ENCODE measurements at regions not wholly inside any gene's neighbourhood (a gene's known extent, or its start where the extent isn't known, plus 50 kb on each side); places are given as distances from the start of the nearest gene placed in this dataset.

GRCh38 chr9:91154686-91155085 is 207.0 kb downstream of the AUH start:
- no peak for ATAC-seq (ENCODE audit: low read depth)
- Mint-ChIP-seq H3K4me3 (no peak overlapping the region), H3K27me3 (no peaks in the 10 kb centered on the region), H3K4me1 (peaks cover 54% of the 10 kb centered on the region), H3K36me3 (peaks cover 41% of the 10 kb centered on the region), H3K9me3 (peaks cover 8% of the 10 kb centered on the region), H3K27ac (peak overlapping the region; percentile 23)
- DNase-seq: no peak
- POLR2A ChIA-PET: interaction anchor here (5.6 kb wide), 1 partner anchor 10 kb away, joined by 56 read pairs; no protein-coding TSS in a partner anchor

- H3K27ac Mint-ChIP-seq: no peak overlapping the region
- H3K27me3 Mint-ChIP-seq: no peaks in the 10 kb centered on the region
- H3K9me3 Mint-ChIP-seq: peaks cover 8% of the 10 kb centered on the region
- H3K4me1 Mint-ChIP-seq: peaks cover 52% of the 10 kb centered on the region
- DNase-seq (no peak), ATAC-seq (ENCODE audit: low read depth) (no peak)
- H3K36me3 Mint-ChIP-seq: peaks cover 40% of the 10 kb centered on the region
- H3K4me3 Mint-ChIP-seq: no peak overlapping the region
- POLR2A ChIA-PET: interaction anchor here (5.6 kb wide), 1 partner anchor 9 kb away, joined by 56 read pairs; no protein-coding TSS in a partner anchor
Observed at GRCh38 chr9:91155181-91155580, 206.5 kb downstream of the AUH start.

DNA sequence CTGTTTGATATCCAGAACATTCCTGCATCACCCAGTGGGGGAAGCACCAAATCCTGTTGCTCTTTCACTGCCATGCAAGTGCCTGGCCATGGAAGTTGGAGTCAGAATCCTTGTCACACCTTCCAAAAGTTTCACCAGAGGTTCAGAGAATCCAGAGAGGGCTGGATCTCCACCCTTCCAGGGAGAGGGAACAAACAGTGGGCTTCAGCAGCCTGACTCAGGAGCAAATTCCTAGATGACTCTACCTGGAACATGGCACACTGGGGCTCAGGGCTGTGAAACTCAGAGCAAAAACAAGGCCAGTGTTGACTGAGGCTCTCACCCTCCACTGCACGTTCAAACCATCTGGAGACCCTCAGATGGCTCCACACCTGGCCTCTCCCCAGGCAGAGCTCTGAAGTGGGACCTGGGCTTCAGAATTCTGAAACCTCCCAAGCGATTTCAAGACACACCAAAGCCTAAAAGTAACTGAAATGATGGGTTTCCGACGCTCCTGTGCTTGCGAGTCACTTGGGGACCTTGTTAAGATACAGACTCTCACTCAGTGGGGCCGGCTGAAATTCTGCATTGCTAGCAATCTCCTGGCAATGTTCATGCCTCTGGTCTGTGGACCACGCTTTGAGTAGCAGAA is 205.9 kb downstream of the AUH start:
- peak overlapping the region; percentile 48 for H3K27ac Mint-ChIP-seq
- DNase-seq (no peak), ATAC-seq (ENCODE audit: low read depth) (no peak)
- no peak overlapping the region for H3K4me3 Mint-ChIP-seq
- H3K36me3 Mint-ChIP-seq: peaks cover 37% of the 10 kb centered on the region
- H3K27me3 Mint-ChIP-seq: no peaks in the 10 kb centered on the region
- peaks cover 8% of the 10 kb centered on the region for H3K9me3 Mint-ChIP-seq
- POLR2A ChIA-PET: interaction anchor here (0.5 kb wide), 1 partner anchor 41 kb away, joined by 3 read pairs; no protein-coding TSS in a partner anchor
- peaks cover 46% of the 10 kb centered on the region for H3K4me1 Mint-ChIP-seq

- POLR2A ChIA-PET: no interaction called here
- H3K27ac Mint-ChIP-seq: peak overlapping the region; percentile 61
- no peaks in the 10 kb centered on the region for H3K27me3 Mint-ChIP-seq
- H3K36me3 Mint-ChIP-seq: peaks cover 37% of the 10 kb centered on the region
- H3K9me3 Mint-ChIP-seq: peaks cover 8% of the 10 kb centered on the region
- H3K4me3 Mint-ChIP-seq: no peak overlapping the region
- H3K4me1 Mint-ChIP-seq: peaks cover 46% of the 10 kb centered on the region
- DNase-seq: no peak
- no peak for ATAC-seq (ENCODE audit: low read depth)
Observed at GRCh38 chr9:91156451-91157234, 205.1 kb downstream of the AUH start.

DNA sequence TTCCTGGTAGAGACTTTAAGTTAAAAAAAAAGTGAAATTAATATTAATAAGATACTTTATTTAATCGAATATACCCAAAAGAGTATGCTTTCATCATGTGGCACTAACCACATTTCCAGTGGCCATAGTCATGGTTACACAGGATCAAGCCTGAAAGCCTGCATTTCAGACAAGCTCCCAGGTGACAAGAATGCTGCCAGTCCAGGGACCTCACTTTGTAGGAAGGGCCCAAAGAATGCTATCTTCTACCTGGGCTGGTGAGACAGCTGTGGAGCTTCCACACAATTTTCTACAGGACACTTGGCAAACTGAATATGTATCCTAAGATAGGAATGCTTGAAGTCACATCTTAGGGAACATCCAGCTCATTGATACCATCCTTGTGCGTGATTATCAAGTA is 203.8 kb downstream of the AUH start:
- no peak for ATAC-seq (ENCODE audit: low read depth)
- Mint-ChIP-seq H3K27ac (no peak overlapping the region), H3K27me3 (no peaks in the 10 kb centered on the region), H3K9me3 (peaks cover 2% of the 10 kb centered on the region), H3K4me3 (no peak overlapping the region), H3K36me3 (peaks cover 30% of the 10 kb centered on the region), H3K4me1 (peaks cover 46% of the 10 kb centered on the region)
- no peak for DNase-seq
- POLR2A ChIA-PET: interaction anchor here (1.1 kb wide), 1 partner anchor 17 kb away, joined by 3 read pairs; no protein-coding TSS in a partner anchor

DNA sequence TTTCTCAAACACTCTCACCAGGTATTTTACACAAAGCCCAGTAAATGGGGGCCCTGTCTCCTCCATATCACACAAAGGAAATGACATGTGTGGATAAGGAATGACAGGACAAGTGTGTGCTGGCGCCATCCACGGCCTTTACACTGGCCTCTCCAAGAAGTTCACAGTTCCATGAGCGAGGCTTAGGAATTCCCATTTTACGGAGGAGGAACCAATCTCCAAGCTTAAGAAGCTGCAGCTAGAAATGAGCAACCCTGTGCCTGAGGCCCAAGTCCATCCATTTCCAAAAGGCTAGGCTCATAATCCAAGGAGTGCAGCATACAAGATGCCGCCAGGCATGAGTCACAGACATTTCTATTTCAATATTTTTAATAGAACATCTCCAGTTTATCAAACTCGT is 203.4 kb downstream of the AUH start:
- H3K27ac Mint-ChIP-seq: no peak overlapping the region
- peaks cover 1% of the 10 kb centered on the region for H3K9me3 Mint-ChIP-seq
- H3K4me1 Mint-ChIP-seq: peaks cover 49% of the 10 kb centered on the region
- POLR2A ChIA-PET: interaction anchor here (1.1 kb wide), 1 partner anchor 16 kb away, joined by 3 read pairs; no protein-coding TSS in a partner anchor
- no peaks in the 10 kb centered on the region for H3K27me3 Mint-ChIP-seq
- H3K36me3 Mint-ChIP-seq: peaks cover 26% of the 10 kb centered on the region
- ATAC-seq (ENCODE audit: low read depth) (no peak), DNase-seq (no peak)
- H3K4me3 Mint-ChIP-seq: no peak overlapping the region

DNA sequence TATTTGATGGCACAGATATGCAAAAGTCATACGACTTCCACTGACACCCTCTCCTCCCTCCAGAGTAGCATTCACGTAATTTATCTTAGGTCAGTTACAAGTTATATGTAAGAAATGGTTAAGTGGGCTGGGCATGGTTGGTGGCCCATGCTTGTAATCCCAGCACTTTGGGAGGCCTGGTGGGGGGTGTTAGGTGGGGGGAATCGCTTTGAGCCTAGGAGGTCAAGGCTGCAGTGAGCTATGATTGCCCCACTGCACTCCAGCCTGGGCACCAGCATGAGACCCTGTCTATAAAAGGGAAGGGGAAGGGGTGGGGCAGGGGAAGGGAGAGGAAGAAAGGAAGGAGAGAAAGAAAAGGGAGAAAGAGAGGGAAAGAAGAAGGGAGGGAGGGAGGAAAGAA is 202.8 kb downstream of the AUH start:
- H3K4me1 Mint-ChIP-seq: peaks cover 54% of the 10 kb centered on the region
- no peak for ATAC-seq (ENCODE audit: low read depth)
- POLR2A ChIA-PET: interaction anchor here (1.1 kb wide), 1 partner anchor 16 kb away, joined by 3 read pairs; no protein-coding TSS in a partner anchor
- DNase-seq: no peak
- no peaks in the 10 kb centered on the region for H3K9me3 Mint-ChIP-seq
- H3K27me3 Mint-ChIP-seq: no peaks in the 10 kb centered on the region
- H3K27ac Mint-ChIP-seq: no peak overlapping the region
- H3K4me3 Mint-ChIP-seq: no peak overlapping the region
- H3K36me3 Mint-ChIP-seq: peaks cover 21% of the 10 kb centered on the region

GRCh38 chr9:91159664-91160121 is 202.0 kb downstream of the AUH start:
- peak overlapping the region; percentile 58 for H3K27ac Mint-ChIP-seq
- no peaks in the 10 kb centered on the region for H3K9me3 Mint-ChIP-seq
- POLR2A ChIA-PET: interaction anchor here (2.4 kb wide), 1 partner anchor 59 kb away, joined by 10 read pairs; no protein-coding TSS in a partner anchor
- H3K27me3 Mint-ChIP-seq: no peaks in the 10 kb centered on the region
- no peak overlapping the region for H3K4me3 Mint-ChIP-seq
- DNase-seq: no peak
- H3K4me1 Mint-ChIP-seq: peaks cover 57% of the 10 kb centered on the region
- H3K36me3 Mint-ChIP-seq: peaks cover 19% of the 10 kb centered on the region
- no peak for ATAC-seq (ENCODE audit: low read depth)

- Mint-ChIP-seq H3K4me3 (no peak overlapping the region), H3K27me3 (no peaks in the 10 kb centered on the region), H3K4me1 (peaks cover 60% of the 10 kb centered on the region), H3K36me3 (peaks cover 14% of the 10 kb centered on the region), H3K9me3 (no peaks in the 10 kb centered on the region), H3K27ac (no peak overlapping the region)
- ATAC-seq (ENCODE audit: low read depth): no peak
- no peak for DNase-seq
- POLR2A ChIA-PET: interaction anchor here (1.5 to 2.4 kb wide), 2 partner anchors 60 to 123 kb away, joined by 3 to 10 read pairs; no protein-coding TSS in a partner anchor
Observed at GRCh38 chr9:91160181-91160580, 201.5 kb downstream of the AUH start.

DNA sequence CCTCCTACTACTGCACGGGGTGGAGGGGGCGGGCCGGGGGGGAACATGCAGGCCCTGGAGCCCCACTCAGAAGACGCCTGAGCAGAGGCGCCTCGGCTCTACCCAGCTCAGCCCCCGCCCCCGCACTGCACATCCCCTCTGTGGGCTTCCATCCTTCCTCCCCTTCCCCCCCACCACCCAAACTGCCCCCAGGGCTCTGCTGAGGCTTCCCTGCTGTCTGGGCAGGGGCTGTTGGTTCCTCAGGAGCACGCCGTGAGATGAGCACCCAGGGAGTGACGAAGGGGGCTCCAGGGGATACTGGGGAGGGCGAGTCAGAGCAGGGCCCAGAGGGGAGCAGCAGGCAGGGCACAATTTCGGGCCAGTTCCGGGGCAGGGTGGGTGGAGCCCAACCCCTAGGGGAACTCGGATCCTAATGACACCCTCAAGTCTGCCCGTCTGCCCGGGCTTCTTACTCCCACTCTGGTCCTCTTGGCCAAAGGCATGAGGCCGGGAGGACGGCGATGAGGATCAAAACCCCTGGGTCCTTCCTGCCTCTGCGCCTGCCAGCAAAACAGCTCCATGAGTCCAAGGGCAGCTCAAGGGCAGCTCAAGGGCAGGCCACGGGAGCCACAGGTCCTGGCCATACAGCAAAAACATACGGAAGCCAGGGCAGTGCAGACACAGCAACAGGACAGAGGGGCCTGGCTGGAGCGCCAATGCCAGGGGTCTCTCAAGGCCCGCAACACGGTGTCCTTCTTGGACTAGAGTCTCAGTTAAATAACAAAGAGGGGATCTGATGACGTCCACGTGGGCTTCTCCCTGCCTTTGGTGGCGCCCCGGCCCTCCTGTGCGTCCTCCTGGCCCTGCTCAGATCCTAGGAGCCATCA is 200.9 kb downstream of the AUH start:
- POLR2A ChIA-PET: interaction anchor here (0.9 to 2.4 kb wide), 3 partner anchors 10 to 123 kb away, joined by 3 to 10 read pairs (median 3); no protein-coding TSS in a partner anchor
- H3K27ac Mint-ChIP-seq: peak overlapping the region; percentile 90
- ATAC-seq (ENCODE audit: low read depth): no peak
- no peaks in the 10 kb centered on the region for H3K9me3 Mint-ChIP-seq
- no peaks in the 10 kb centered on the region for H3K27me3 Mint-ChIP-seq
- H3K36me3 Mint-ChIP-seq: peaks cover 11% of the 10 kb centered on the region
- DNase-seq: no peak
- peak overlapping the region; percentile 74 for H3K4me3 Mint-ChIP-seq
- peaks cover 62% of the 10 kb centered on the region for H3K4me1 Mint-ChIP-seq

- Mint-ChIP-seq H3K4me3 (peak overlapping the region; percentile 74), H3K27ac (peak overlapping the region; percentile 90), H3K9me3 (no peaks in the 10 kb centered on the region), H3K36me3 (peaks cover 4% of the 10 kb centered on the region), H3K4me1 (peaks cover 56% of the 10 kb centered on the region), H3K27me3 (no peaks in the 10 kb centered on the region)
- DNase-seq (no peak), ATAC-seq (ENCODE audit: low read depth) (no peak)
- POLR2A ChIA-PET: interaction anchor here (0.9 to 4.3 kb wide), 6 partner anchors 9 to 124 kb away, joined by 3 to 56 read pairs (median 14); no protein-coding TSS in a partner anchor
Observed at GRCh38 chr9:91161465-91162300, 200.0 kb downstream of the AUH start.

DNA sequence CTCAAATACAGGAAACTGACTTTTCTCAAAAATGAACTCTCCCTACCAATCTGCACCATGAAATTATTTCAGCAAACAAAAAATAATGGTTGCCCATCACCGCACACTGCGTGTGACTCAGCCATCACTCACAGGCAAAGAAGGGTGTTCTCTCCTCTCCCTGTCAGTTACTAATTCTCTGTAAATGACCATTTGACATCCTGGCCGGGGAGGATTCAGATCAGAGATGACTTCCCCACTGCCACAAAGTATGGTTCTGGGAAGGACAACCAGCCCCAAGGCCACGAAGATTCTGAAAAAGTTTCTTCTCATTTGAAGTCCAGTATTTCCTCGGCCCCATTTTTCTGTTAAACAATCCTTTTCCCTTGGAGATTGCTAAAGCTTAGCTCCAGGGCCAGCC is 199.4 kb downstream of the AUH start:
- POLR2A ChIA-PET: interaction anchor here (3.4 to 4.3 kb wide), 3 partner anchors 10 to 30 kb away, joined by 19 to 56 read pairs (median 19); no protein-coding TSS in a partner anchor
- DNase-seq: no peak
- no peak for ATAC-seq (ENCODE audit: low read depth)
- H3K27me3 Mint-ChIP-seq: no peaks in the 10 kb centered on the region
- H3K27ac Mint-ChIP-seq: peak overlapping the region; percentile 90
- no peaks in the 10 kb centered on the region for H3K9me3 Mint-ChIP-seq
- H3K4me1 Mint-ChIP-seq: peaks cover 56% of the 10 kb centered on the region
- H3K4me3 Mint-ChIP-seq: peak overlapping the region; percentile 74
- H3K36me3 Mint-ChIP-seq: peaks cover 6% of the 10 kb centered on the region

Measured in activated naive CD8-positive, alpha-beta T cell treated with anti-CD3 and anti-CD28 coated beads, Interleukin-2, amount 10 ng/mL, durations not matched to agents 7 days and 5 days (primary cell).